Uterus (tissue), 2 donors: ENCODE measurements at regions not wholly inside any gene's neighbourhood (a gene's known extent, or its start where the extent isn't known, plus 50 kb on each side); places are given as distances from the start of the nearest gene placed in this dataset.

Source experiments
- POLR2A ChIP-seq, 2 donors: fragments of 450-650 bp; IDR thresholded peaks; one replicate each; pipeline ENCODE4 v1.6.1; 2016; ENCODE audit warnings: antibody characterized with exemption in 2 of 2, mild to moderate bottlenecking in 1 of 2, moderate library complexity in 1 of 2
- TF ChIP-seq, protein P1 (sequence below), 4 experiments: fragments of 200-600 bp in 2 of 4; fragments of 450-650 bp in 2 of 4; sonication (generic) in 2 of 4; IDR thresholded peaks; one replicate each; pipeline ENCODE4 v1.5.1; 2016 to 2019; ENCODE audit warnings: antibody characterized with exemption in 4 of 4, mild to moderate bottlenecking in 2 of 4, moderate library complexity in 1 of 4

DNA sequence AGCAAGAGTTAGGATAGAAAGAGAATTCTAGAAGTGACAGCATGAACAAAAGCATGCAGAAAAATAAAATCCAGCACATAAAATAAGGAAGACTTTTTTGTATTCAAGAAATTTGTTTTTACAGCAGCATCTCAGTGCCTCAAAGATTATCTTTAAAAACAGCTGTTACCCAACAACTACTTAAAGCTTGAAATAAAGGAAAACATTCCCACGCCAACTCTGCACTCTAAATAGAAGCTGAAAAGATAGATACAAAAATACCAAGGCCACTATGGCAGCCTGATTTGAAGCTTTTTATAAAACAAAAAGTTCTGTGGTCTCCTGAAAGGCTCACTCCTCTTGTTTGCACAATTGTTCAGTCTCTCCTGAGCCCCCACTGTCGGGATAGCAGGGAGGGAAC lies 83.6 kb upstream of the LRRC55 start:
- no peak for TF ChIP-seq POLR2A (IDR thresholded peaks at IDR 0.05)
- TF ChIP-seq, protein P1, sequence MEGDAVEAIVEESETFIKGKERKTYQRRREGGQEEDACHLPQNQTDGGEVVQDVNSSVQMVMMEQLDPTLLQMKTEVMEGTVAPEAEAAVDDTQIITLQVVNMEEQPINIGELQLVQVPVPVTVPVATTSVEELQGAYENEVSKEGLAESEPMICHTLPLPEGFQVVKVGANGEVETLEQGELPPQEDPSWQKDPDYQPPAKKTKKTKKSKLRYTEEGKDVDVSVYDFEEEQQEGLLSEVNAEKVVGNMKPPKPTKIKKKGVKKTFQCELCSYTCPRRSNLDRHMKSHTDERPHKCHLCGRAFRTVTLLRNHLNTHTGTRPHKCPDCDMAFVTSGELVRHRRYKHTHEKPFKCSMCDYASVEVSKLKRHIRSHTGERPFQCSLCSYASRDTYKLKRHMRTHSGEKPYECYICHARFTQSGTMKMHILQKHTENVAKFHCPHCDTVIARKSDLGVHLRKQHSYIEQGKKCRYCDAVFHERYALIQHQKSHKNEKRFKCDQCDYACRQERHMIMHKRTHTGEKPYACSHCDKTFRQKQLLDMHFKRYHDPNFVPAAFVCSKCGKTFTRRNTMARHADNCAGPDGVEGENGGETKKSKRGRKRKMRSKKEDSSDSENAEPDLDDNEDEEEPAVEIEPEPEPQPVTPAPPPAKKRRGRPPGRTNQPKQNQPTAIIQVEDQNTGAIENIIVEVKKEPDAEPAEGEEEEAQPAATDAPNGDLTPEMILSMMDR (IDR thresholded peaks at IDR 0.05): no peak
